ENCODE measurements at regions not wholly inside any gene's neighbourhood (a gene's known extent, or its start where the extent isn't known, plus 50 kb on each side); places are given as distances from the start of the nearest gene placed in this dataset.
A peak's percentile ranks its signal among the peaks of the same experiment; 100 is the strongest.

GRCh38 chr5:17440766-17441165 is 57.3 kb upstream of the TAF11L2 start:
- no peak for TF ChIP-seq CTCF (IDR thresholded peaks at IDR 0.05; ENCODE audit: poor library complexity, severe bottlenecking)
- ATAC-seq (ENCODE audit: low read depth) (no peak), DNase-seq (ENCODE audit: low spot score) (no peak)

DNA sequence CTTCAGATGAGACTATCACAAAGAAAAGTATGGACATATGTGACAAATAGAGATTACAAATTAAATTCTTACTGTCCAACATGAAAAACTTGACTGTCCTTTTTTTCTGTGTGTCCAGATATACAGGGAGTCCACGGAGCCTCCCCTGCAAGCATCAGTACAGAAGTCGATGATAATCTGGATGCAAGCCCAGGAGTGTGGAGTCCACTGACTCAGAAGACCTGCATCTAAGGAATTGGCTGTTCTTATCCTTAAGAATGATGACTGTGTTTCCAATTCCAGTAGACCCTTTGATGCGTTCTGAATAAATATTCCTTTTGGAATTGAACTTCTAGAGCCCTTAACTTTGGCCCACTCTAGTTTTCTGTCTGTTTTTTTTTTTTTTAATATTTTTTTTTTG is 56.7 kb upstream of the TAF11L2 start:
- Histone ChIP-seq H3K9me3 (ENCODE audit: severe bottlenecking) (peaks cover 2% of the 10 kb centered on the region), H3K4me1 (ENCODE audit: insufficient read depth, poor library complexity, severe bottlenecking) (no peaks in the 10 kb centered on the region), H3K36me3 (ENCODE audit: low read depth) (no peaks in the 10 kb centered on the region), H3K27me3 (ENCODE audit: insufficient read depth, poor library complexity, severe bottlenecking) (no peaks in the 10 kb centered on the region), H3K4me3 (ENCODE audit: severe bottlenecking) (no peak overlapping the region), H3K27ac (ENCODE audit: poor library complexity, severe bottlenecking) (no peak overlapping the region)
- ATAC-seq (ENCODE audit: low read depth) (no peak), DNase-seq (ENCODE audit: low spot score) (no peak)
- TF ChIP-seq CTCF (IDR thresholded peaks at IDR 0.05; ENCODE audit: poor library complexity, severe bottlenecking): no peak

More at GRCh38 chr5:17440766-17441165, 57.3 kb upstream of the TAF11L2 start:
- Histone ChIP-seq H3K4me3 (ENCODE audit: severe bottlenecking) (no peak overlapping the region), H3K27ac (ENCODE audit: poor library complexity, severe bottlenecking) (no peak overlapping the region), H3K9me3 (ENCODE audit: severe bottlenecking) (peaks cover 2% of the 10 kb centered on the region), H3K27me3 (ENCODE audit: insufficient read depth, poor library complexity, severe bottlenecking) (no peaks in the 10 kb centered on the region), H3K4me1 (ENCODE audit: insufficient read depth, poor library complexity, severe bottlenecking) (no peaks in the 10 kb centered on the region), H3K36me3 (ENCODE audit: low read depth) (no peaks in the 10 kb centered on the region)

- no peaks in the 10 kb centered on the region for H3K27me3 ChIP-seq (ENCODE audit: insufficient read depth, poor library complexity, severe bottlenecking)
- no peak overlapping the region for H3K4me3 ChIP-seq (ENCODE audit: severe bottlenecking)
- no peak for TF ChIP-seq CTCF (IDR thresholded peaks at IDR 0.05; ENCODE audit: poor library complexity, severe bottlenecking)
- no peak overlapping the region for H3K27ac ChIP-seq (ENCODE audit: poor library complexity, severe bottlenecking)
- H3K36me3 ChIP-seq (ENCODE audit: low read depth): no peaks in the 10 kb centered on the region
- no peaks in the 10 kb centered on the region for H3K4me1 ChIP-seq (ENCODE audit: insufficient read depth, poor library complexity, severe bottlenecking)
- H3K9me3 ChIP-seq (ENCODE audit: severe bottlenecking): peaks cover 2% of the 10 kb centered on the region
- ATAC-seq (ENCODE audit: low read depth): no peak
- no peak for DNase-seq (ENCODE audit: low spot score)
These were observed 54.5 kb upstream of the TAF11L2 start for GRCh38 chr5:17443333-17444130.

DNA sequence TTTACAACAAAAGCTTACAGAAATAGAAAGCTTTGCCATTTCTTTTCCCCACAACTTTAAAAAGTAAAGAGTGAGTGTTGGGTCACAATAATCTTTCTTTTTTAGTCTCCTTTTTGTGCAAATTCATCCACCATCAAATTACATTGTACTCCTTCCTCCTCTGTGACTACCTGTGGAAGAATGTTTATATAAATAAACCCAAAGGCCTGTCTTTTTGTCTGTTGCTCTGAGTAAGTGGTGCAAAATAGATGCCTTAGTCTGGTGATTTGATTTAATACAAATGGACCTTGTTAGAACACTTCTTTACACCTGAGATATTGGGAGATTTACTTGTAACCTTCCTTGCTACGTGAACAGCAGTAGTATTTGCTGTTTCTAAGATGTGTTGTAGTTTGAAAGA is 53.5 kb upstream of the TAF11L2 start:
- no peak for TF ChIP-seq CTCF (IDR thresholded peaks at IDR 0.05; ENCODE audit: poor library complexity, severe bottlenecking)
- DNase-seq (ENCODE audit: low spot score) (no peak), ATAC-seq (ENCODE audit: low read depth) (peak; percentile 36; the same call in 1 of the 3 replicates)
- no peak overlapping the region for H3K27ac ChIP-seq (ENCODE audit: poor library complexity, severe bottlenecking)
- no peak overlapping the region for H3K4me3 ChIP-seq (ENCODE audit: severe bottlenecking)
- H3K27me3 ChIP-seq (ENCODE audit: insufficient read depth, poor library complexity, severe bottlenecking): no peaks in the 10 kb centered on the region
- no peaks in the 10 kb centered on the region for H3K36me3 ChIP-seq (ENCODE audit: low read depth)
- no peaks in the 10 kb centered on the region for H3K4me1 ChIP-seq (ENCODE audit: insufficient read depth, poor library complexity, severe bottlenecking)
- H3K9me3 ChIP-seq (ENCODE audit: severe bottlenecking): peaks cover 2% of the 10 kb centered on the region

GRCh38 chr5:17445185-17445584 is 52.8 kb upstream of the TAF11L2 start:
- DNase-seq (ENCODE audit: low spot score) (no peak), ATAC-seq (ENCODE audit: low read depth) (no peak)
- no peak for TF ChIP-seq CTCF (IDR thresholded peaks at IDR 0.05; ENCODE audit: poor library complexity, severe bottlenecking)
- H3K36me3 ChIP-seq (ENCODE audit: low read depth): no peaks in the 10 kb centered on the region
- no peaks in the 10 kb centered on the region for H3K27me3 ChIP-seq (ENCODE audit: insufficient read depth, poor library complexity, severe bottlenecking)
- no peak overlapping the region for H3K4me3 ChIP-seq (ENCODE audit: severe bottlenecking)
- no peaks in the 10 kb centered on the region for H3K4me1 ChIP-seq (ENCODE audit: insufficient read depth, poor library complexity, severe bottlenecking)
- H3K27ac ChIP-seq (ENCODE audit: poor library complexity, severe bottlenecking): no peak overlapping the region
- peaks cover 1% of the 10 kb centered on the region for H3K9me3 ChIP-seq (ENCODE audit: severe bottlenecking)

All from RWPE2 (cell line).